ENCODE measurements at regions not wholly inside any gene's neighbourhood (a gene's known extent, or its start where the extent isn't known, plus 50 kb on each side); places are given as distances from the start of the nearest gene placed in this dataset.

GRCh38 chr7:45973725-45974532 lies 52.9 kb upstream of the IGFBP3 start:
- no peak for DNase-seq

GRCh38 chr7:45972629-45973312 lies 51.7 kb upstream of the IGFBP3 start:
- no peak for DNase-seq

GRCh38 chr7:45971661-45972175 lies 50.6 kb upstream of the IGFBP3 start:
- DNase-seq = no peak

GRCh38 chr7:45971171-45971570 lies 50.1 kb upstream of the IGFBP3 start:
- DNase-seq = no peak

Data from CD4-positive, alpha-beta T cell treated with Interleukin-21 for 1 hour (primary cell).